Stimulated activated CD4-positive, alpha-beta T cell treated with anti-CD3 and anti-CD28 coated beads, Interleukin-12 subunit alpha, Interleukin-12 subunit beta, amount 100 ng/mL, for 48 hours (primary cell): ENCODE measurements at regions not wholly inside any gene's neighbourhood (a gene's known extent, or its start where the extent isn't known, plus 50 kb on each side); places are given as distances from the start of the nearest gene placed in this dataset.
A peak's percentile ranks its signal among the peaks of the same experiment; 100 is the strongest.
"Not testable (repeated sequence)": the region's sequence is repeated elsewhere in the genome, so short reads cannot be mapped to it uniquely, and the experiment has no call there.

ENCODE experiments used
- DNase-seq, 3 donors: peaks; one replicate each; pipeline ENCODE4 v3.0.0-alpha.2; 2020; ENCODE audit warnings: low read depth in 2 of 3, low spot score in 1 of 3

DNA sequence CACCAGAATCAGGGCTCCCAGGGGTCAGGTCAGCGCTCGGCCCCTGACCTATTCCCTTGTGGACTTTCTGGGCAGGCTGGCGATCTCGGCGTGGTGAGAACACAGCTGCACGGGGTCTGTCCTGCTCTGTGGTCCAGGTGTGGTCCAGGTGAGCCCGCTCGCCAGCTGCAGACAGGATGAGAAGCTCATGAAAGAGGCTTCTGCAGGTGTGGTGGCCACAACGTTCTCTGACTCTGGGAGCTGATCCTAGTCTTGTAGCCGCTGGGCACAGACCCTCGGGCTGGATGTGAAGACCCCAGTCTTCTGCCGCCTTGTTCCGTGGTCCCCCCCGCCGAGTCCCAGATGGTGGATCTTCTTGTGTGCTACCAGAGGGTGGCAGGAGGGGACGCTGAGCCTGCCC, 129.7 kb downstream of the RTP5 start:
- no peak for DNase-seq

DNA sequence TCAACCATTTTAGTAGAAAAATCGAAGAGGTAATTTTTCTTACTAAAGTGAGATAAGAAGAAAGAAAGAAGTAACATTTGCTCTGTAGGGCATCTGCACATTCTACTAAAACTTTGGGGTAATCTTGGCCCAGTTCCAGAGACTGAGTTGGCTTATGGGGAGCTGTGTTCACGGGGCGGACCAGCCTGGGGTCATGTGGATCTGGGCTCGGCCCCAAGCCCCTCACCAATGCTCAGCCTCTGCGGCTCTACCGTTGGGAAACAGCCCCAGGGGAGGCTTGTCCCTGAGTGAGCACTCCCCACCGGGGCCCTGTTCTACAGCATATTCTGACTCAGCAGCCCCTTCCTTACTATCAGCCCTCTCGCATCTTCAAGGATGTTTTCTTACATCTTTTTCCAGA, 132.3 kb downstream of the RTP5 start:
- DNase-seq, result no peak

DNA sequence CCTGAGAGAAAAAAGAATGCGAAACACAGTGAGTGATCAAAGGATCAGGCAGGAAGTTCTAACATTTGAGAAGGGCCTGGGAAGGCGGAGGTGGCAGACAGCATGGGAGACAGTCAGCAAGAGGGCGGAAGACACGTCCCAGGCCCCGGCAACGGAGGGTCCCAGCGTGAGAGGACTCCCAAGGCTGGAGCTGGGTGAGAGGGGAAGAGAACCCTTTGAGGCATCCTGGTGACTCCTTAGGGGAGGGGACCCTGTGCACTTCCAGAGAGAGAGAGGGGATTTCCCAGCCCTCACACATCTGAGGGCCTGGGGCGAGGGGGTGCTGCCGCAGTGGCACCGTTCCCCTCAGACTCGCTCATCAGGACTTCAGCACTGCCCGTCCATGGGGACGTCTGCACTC, 133.4 kb downstream of the RTP5 start:
- DNase-seq, result no peak

DNA sequence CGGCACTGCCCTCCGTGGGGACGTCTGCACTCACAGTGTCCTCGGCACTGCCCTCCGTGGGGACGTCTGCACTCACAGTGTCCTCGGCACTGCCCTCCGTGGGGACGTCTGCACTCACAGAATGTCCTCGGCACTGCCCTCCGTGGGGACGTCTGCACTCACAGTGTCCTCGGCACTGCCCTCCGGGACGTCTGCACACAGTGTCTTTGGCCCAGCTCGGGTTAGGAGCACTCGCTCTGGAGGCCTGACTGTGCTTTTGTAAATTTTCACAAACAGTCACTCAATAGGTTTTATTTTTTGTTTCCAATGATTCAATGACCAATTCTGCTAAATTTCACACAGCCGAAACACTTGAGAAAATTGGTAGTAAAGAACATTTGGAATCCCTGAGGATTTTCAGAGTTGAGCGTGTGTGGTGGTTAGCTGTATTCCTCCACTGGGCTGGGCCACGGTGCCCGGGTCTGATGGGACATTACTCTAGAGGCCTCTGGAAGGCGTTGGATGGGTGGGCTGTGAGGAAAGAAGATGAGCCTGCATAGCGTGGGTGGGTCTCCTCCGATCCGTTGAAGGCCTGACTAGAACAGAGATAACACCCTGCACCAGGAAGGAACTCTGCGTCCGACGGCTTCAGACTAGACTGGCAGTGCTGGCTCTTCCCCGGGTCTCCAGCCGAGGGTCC, 134.8 kb downstream of the RTP5 start:
- DNase-seq, result no peak

DNA sequence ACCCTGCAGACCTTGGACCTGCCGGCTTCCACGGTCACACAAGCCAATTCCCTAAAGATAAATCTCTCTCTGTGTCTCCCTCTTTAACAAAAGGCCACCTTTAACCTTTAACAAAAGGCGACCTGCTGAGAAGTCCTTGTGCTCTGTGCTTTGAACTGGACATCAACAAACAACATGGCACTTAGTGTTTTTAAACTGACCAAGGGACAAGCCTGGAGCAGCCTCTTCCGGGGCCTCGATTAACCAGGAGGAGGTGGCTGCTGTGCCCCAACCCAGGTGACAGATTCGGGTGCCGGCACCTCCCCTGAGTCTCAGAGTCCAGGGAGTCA, 135.3 kb downstream of the RTP5 start:
- no peak for DNase-seq

DNA sequence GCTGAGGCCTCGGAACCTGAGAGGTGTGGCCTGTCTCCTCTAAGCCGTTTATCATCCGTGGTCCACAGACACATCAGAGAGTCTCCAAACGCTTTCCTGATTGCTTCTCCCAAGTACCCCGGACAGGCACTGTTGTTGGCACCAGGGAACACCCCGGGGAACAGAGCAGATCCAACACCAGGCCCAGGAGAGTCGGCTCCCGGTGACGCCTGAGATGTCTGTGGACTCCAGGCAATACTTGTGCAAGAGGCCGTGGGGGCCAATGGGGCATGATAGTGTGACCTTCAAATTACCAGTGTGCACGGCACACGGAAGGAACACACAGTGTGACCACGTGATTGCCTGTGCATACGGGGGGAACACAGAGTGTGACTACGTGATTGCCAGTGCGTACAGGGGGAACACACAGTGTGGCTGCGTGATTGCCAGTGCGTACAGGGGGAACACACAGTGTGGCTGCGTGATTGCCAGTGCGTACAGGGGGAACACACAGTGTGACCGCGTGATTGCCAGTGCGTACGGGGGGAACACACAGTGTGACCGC, 136.6 kb downstream of the RTP5 start:
- not testable (repeated sequence) for DNase-seq

DNA sequence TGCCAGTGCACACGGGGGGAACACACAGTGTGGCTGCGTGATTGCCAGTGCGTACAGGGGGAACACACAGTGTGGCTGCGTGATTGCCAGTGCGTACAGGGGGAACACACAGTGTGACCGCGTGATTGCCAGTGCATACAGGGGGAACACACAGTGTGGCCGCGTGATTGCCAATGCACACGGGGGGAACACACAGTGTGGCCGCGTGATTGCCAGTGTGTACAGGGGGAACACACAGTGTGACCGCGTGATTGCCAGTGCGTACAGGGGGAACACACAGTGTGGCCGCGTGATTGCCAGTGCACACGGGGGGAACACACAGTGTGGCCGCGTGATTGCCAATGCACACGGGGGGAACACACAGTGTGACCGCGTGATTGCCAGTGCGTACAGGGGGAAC, 139.4 kb downstream of the RTP5 start:
- DNase-seq, result not testable (repeated sequence)

DNA sequence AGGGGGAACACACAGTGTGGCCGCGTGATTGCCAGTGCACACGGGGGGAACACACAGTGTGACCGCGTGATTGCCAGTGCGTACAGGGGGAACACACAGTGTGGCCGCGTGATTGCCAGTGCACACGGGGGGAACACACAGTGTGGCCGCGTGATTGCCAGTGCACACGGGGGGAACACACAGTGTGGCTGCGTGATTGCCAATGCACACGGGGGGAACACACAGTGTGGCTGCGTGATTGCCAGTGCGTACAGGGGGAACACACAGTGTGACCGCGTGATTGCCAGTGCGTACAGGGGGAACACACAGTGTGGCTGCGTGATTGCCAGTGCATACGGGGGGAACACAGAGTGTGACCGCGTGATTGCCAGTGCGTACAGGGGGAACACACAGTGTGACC, 140.3 kb downstream of the RTP5 start:
- DNase-seq, result not testable (repeated sequence)

DNA sequence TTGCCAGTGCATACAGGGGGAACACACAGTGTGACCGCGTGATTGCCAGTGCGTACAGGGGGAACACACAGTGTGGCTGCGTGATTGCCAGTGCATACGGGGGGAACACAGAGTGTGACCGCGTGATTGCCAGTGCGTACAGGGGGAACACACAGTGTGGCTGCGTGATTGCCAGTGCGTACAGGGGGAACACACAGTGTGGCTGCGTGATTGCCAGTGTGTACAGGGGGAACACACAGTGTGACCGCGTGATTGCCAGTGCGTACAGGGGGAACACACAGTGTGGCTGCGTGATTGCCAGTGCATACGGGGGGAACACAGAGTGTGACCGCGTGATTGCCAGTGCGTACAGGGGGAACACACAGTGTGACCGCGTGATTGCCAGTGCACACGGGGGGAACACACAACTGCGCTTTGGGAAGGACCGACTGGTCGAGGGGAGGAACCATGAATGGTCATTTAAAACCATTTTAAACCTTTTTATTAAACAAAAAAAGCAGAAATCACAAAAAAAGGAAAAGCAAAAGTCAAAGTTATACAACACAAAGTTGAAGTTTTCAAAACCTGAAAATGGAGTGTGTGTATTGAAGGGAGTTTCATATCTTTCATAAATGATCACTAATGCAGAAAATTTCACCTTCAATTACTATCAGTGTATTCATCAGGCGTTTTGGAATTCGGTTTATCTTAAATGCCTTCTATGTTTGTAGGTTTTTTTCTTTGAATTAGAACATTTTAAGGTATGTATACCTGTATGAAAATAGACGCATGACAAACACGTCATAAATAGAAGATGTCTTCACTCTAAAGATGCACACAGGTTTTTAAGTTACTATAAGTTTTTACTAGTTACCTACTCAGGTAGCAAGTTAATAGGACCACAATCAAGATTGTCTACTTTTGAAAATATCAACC, 141.0 kb downstream of the RTP5 start:
- DNase-seq, result not testable (repeated sequence)

DNA sequence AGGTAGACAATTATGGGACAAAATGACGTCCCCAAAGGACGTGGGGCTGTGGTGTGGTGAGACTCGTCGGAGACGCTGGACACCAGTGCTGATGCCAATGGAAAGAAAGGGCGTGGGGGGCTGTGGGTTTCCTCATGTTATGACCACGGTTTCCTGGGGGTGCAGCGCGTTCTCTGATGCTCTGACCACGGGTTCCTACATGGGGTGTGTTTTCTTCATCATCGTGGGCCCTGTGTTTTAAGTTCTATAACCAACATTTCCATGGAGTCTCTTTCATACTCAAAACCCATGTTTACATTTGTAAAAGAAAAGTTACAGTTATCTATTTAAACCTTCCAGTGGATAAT, 141.6 kb downstream of the RTP5 start:
- DNase-seq, result peak in 1 of 3 donors; percentile 10

DNA sequence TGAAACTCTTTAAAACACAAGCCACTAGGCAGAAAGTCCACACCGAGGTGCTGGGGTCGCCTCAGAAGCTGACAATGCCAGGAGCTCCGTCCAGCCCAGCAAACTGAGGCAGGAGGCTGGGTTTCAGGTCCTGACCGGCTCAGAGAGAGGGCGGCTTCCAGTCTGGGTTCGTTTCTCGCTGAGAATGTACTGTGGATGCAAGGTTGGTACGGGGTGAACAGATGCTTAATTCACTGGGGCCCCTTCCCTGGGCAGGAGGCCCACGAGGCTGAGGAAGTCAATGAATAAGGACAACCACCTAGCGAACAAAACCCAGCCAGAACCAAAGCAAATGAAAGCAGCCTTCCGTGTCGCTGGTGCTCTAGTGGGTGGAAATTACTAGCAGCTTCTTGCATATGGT, 142.0 kb downstream of the RTP5 start:
- no peak for DNase-seq

DNA sequence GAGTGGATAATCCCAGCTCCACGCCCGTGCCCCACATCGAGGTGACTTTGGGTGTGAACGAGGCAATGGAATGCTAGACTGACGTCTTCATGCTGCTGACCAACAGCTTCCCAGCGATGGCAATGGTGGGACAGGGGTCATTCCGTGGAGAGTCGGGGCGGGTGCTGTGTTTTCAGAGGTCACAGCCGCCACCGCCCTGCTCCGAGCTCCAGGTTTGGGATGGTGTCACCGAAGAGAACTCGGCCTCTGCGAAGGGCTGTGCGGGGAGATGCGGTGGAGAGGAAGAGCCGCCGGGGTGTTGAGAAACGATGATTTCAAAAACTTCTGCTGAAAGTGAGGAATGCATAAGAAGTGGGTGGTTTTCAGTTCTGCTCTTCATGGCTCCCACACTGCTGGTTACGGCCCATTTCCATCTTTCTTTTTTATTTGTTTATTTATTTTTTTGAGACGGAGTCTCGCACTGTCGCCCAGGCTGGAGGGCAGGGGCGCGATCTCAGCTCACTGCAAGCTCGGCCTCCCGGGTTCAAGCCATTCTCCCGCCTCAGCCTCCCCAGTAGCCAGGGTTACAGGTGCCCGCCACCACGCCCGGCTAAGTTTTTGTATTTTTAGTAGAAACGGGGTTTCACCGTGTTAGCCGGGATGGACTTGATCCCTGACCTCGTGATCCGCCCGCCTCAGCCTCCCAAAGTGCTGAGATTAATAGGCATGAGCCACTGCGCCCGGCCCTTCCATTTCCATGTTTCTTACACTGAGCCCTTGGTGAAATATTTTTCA, 142.6 kb downstream of the RTP5 start:
- DNase-seq, result no peak

DNA sequence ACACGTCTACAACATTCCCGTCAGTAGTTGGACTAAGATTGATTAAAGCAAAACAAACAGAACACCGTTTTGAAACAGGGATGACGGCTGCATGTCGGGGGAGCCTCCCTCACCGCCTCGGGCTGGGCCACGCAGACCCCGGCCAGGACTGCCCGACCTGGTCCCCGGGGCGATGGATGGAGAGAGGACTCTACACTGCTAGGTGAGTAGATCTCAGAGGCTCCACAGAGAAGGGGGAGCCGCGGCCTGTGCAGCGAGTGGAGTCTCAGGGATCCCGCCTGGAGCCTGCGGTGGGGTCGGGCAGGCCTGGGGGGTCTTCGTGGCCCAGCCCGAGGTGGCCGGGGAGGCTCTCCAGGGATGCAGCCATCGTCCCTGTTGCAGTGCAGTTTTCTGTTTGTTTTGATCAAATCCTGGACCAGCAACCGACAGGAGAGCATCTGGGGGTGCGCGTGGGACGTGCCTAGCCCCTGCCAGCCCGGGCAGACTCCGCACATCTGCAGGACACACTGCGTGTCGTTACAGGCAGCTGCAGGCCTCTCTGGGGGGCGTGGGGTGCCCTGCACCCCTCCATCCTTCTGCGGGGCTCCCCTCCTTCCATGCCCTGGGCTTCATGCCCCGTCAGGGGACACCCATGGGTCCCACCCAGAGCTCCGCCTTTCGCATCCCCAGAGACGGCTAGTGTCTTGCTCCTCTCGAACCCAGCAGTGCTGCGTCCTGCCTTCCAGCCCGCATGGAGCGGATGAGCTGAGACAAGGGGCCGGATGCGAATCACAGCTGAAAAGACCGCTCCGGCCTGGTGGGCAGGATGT, 143.6 kb downstream of the RTP5 start:
- DNase-seq, result no peak

DNA sequence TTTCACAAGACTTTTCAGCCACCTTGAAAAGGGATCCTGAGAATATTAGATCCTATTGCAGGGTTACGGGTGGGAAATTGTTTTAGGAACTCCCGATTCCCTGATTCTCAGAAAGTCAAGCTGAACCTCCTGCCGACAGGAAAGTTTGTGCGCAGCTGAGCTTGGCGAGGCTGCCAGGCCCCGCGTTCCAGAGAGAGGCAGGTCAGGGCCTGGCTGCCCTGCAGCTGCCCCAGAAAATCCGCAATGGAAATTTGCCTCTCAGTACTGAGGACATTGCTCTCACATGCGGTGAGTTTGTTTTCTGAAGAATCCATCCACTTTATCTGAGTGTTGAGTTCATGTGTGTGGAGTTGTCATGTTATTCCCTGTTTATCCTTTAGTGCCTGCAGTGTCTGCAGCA, 144.2 kb downstream of the RTP5 start:
- no peak for DNase-seq

DNA sequence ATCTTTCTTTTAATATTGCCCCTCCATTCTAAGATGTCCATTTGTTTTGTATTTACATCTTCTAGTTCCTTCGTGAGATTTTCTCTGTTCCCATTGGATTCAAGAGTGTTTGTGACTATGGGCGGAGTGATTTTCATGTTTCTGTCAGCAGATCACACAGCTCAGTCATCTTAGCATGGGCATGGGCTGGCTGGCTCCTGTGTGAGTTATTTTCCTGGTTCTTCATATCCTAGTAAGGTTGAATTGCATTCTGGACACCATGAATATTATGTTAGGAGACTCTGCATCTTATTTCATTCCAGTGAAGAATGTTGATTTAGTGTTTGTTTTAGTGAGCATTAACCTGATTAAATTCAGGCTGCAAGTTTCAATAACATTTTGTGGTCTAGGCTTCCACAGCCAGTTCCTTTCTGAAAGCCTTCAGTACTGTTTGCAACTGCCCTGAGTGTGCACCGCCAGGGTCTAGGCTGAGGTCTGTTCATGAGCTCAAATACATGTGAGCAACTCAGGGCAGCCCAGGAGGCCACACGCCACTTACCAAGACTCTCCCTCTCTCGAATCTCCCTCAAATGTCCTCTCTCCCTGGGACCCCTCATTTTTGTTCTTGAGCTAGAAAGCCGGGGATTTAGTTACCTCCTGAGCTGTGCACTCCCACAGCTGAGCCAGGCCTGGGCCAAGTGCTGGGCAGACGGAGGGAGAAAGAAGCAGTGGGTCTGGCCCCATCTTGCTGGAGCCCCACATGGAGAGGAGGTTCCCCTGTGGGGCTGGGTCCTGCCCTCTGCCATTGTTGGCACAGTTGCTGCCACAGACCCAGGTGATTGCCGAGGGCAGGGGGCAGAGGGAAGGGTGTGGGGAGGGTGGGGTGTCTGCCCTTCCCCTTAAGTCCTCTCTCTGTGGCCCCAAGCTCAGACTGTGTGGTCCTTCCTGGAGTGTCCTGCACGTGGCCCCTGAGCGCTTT, 145.9 kb downstream of the RTP5 start:
- DNase-seq, result no peak

DNA sequence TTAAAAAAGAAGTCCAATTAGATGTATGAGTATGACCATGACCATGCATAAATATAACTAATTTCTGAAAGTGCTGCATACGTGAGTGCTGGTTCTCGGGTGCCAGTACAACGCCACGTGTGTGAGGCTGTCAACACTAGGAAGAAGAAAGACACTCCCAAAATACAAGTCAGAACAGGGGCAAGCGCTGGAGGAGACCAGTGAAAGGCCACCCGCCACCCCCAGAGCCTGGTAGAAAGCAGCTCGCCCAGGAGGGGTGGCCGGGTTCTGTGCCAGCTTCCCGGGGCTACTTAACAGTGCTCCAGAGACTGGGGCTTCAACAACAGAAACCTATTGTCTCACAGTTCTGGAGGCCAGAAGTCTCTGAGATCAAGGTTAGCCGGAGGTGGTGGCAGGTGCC, 147.6 kb downstream of the RTP5 start:
- no peak for DNase-seq

DNA sequence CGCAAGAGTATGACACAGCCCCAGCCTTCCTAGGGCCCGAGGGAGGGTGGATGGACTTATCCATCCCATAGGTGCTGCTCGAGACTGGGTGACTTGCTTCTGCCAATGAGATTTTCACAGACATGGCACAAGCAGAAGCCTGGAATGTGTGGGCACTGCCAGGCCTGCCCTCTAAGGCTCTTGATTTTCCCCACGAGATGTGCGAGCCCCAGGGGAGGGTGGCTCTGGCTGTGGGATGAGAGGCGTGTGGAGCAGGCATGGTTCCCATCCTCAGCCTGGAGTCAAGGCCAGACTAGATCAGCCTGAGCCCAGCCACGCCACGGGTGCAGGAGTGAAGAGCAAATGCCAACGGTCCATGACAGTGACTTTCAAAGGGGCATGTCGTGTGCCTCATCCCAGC, 148.9 kb downstream of the RTP5 start:
- DNase-seq, result not testable (repeated sequence)

DNA sequence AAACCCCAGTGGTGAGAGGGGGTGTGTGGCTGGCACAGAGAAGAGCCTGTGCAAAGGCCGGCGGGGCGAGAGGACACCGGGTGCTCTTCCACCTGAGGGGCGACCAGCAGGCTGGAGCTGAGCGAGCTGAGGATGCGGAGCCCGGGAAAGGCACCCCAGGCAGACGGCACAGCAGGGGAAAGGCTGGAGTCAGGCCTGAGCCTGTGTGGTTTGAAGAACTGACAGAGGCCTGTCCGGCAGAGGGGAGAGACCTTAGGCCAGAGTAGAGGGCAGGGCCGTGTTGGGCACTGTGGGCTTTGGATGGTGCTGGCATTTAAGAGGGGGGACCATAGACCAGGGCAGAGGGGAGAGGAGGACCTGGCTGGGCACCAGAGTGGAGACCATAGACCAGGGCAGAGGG, 149.8 kb downstream of the RTP5 start:
- no peak for DNase-seq

DNA sequence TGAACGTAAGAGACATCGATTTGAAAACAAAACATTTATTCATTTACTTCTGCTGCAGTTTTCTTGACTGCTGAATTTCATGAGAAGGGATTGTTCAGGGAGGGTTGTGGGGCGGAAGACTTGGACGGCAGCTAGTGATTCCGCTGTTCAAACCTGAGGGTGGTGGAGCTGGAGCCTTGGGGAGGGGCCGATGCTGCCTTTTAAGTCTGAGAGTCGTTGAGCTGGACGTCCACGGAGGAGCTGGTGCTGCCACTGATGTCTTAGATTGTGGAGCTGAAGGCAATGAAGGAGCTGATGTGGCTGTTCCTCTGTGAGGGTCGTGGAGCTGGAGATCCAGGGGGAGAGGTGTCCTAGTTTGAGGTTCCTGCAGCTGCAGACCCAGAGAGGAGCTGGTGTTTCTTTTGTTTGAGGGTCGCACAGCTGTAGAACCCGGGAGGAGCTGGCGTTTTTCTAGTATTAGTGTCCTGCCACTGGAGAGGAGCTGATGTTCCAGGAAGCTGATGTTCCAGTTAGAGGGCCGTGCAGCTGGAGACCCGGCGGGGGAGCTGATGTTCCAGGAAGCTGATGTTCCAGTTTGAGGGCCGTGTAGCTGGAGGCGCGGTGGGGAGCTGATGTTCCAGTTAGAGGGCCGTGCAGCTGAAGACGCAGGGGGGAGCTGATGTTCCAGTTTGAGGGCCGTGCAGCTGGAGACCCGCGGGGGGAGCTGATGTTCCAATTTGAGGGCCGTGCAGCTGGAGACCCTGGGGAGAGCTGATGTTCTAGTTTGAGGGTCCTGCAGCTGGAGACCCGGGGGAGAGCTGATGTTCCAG, 150.9 kb downstream of the RTP5 start:
- DNase-seq, result no peak
